HCT116 (cell line): ENCODE measurements at regions not wholly inside any gene's neighbourhood (a gene's known extent, or its start where the extent isn't known, plus 50 kb on each side); places are given as distances from the start of the nearest gene placed in this dataset.

Experiments
- ATAC-seq: fragments of 200-7000 bp; cut with Tn5 transposase; 2 replicates; pipeline ENCODE4 v1.9.1; 2020; ENCODE audit warnings: mild to moderate bottlenecking, moderate library complexity
- BruUV-seq: library from RNA; stranded (reverse); fragments of 400-500 nt; replicated peaks from 2 replicates; lab custom pipeline; 2021; lab: Mats Ljungman, UMichigan
- CTCF ChIA-PET: fragments of 300-600 bp; sonication (Branson Sonifier 250); formaldehyde crosslinking; loops from one replicate; lab custom pipeline; 2021; ENCODE audit warnings: antibody characterized with exemption; lab: Charles Lee
- POLR2A ChIA-PET: fragments of 300-600, 350-600 bp; sonication (Branson Sonifier 250); formaldehyde crosslinking; loops from one replicate; lab custom pipeline; 2021; ENCODE audit warnings: antibody characterized with exemption; lab: Charles Lee
- RAD21 ChIA-PET, 2 experiments: fragments of 300-600 bp; sonication (Branson Sonifier 250); formaldehyde crosslinking; loops; one replicate each; lab custom pipeline; 2023; ENCODE audit warnings: low total read pairs in 2 of 2; ENCODE audit not compliant: uncharacterized antibody in 2 of 2, unreplicated experiment in 2 of 2, low non-redundant PET in 1 of 2; lab: Charles Lee
- DNase-seq: peaks from one replicate; pipeline ENCODE4 v3.0.0-alpha.2; 2010; ENCODE audit warnings: low read depth, low spot score
- H2AFZ ChIP-seq: fragments of 200-600 bp; shearing (Covaris generic), sonication (generic); 2 replicates; pipeline ENCODE4 v1.6.1; 2017; ENCODE audit warnings: low read depth, mixed run types, mixed read lengths, antibody characterized with exemption, low read length; ENCODE audit not compliant: poor library complexity, severe bottlenecking
- H3K27ac ChIP-seq: 2 replicates; pipeline ENCODE4 v1.5.1; 2012; ENCODE audit warnings: low read depth, low read length
- H3K27me3 ChIP-seq: fragments of 200-600 bp; sonication (generic); 2 replicates; pipeline ENCODE4 v1.6.1; 2016; ENCODE audit warnings: mixed run types, low read length, mixed read lengths; ENCODE audit not compliant: insufficient read depth
- H3K36me3 ChIP-seq, 2 experiments: fragments of 200-500 bp in 1 of 2; fragments of 200-600 bp in 1 of 2; sonication (Bioruptor generic) in 1 of 2; sonication (generic) in 1 of 2; 2 replicates each; pipeline versions ENCODE4 v1.5.1 to v1.6.1; 2014 to 2016; ENCODE audit warnings: low read length in 2 of 2, inconsistent platforms in 1 of 2, mixed read lengths in 1 of 2, mixed run types in 1 of 2; ENCODE audit not compliant: insufficient read depth in 2 of 2, control insufficient read depth in 1 of 2
- H3K4me1 ChIP-seq, 2 experiments: fragments of 200-600 bp in 1 of 2; sonication (generic) in 1 of 2; 2 replicates each; pipeline versions ENCODE4 v1.5.1 to v1.6.1; 2012 to 2017; ENCODE audit warnings: low read length in 2 of 2, inconsistent platforms in 1 of 2, mild to moderate bottlenecking in 1 of 2, mixed read lengths in 1 of 2, mixed run types in 1 of 2, moderate library complexity in 1 of 2; ENCODE audit not compliant: insufficient read depth in 2 of 2, control insufficient read depth in 1 of 2
- H3K4me2 ChIP-seq: fragments of 200-600 bp; sonication (generic); 2 replicates; pipeline ENCODE4 v1.6.1; 2017; ENCODE audit warnings: mixed run types, low read length, mixed read lengths
- H3K4me3 ChIP-seq, 2 experiments: fragments of 200-600 bp in 1 of 2; sonication (generic) in 1 of 2; replicated peaks in 1 of 2; 2 replicates each; pipeline ENCODE4 v1.5.1; 2011 to 2016; ENCODE audit warnings: low read length in 2 of 2, control low read depth in 1 of 2, low read depth in 1 of 2, mild to moderate bottlenecking in 1 of 2, mixed read lengths in 1 of 2, mixed run types in 1 of 2
- H3K79me2 ChIP-seq: fragments of 200-600 bp; sonication (generic); 2 replicates; pipeline ENCODE4 v1.6.1; 2017; ENCODE audit warnings: mild to moderate bottlenecking, mixed run types, low read length, moderate library complexity, mixed read lengths; ENCODE audit not compliant: insufficient read depth
- H3K9ac ChIP-seq: fragments of 200-600 bp; sonication (generic); 2 replicates; pipeline ENCODE4 v1.6.1; 2016; ENCODE audit warnings: low read length, mixed read lengths
- H3K9me2 ChIP-seq: fragments of 200-600 bp; sonication (generic), shearing (Covaris generic); 2 replicates; pipeline ENCODE4 v1.6.1; 2017; ENCODE audit warnings: mixed run types, mild to moderate bottlenecking, moderate library complexity; ENCODE audit not compliant: insufficient read depth
- H3K9me3 ChIP-seq, 2 experiments: fragments of 200-500 bp in 1 of 2; fragments of 200-600 bp in 1 of 2; sonication (Bioruptor generic) in 1 of 2; sonication (generic) in 1 of 2; 2 replicates each; pipeline ENCODE4 v1.6.1; 2014 to 2017; ENCODE audit warnings: low read length in 2 of 2, mixed read lengths in 2 of 2, inconsistent platforms in 1 of 2, low read depth in 1 of 2, mild to moderate bottlenecking in 1 of 2, mixed run types in 1 of 2, moderate library complexity in 1 of 2; ENCODE audit not compliant: control insufficient read depth in 1 of 2, insufficient read depth in 1 of 2
- H4K20me1 ChIP-seq: fragments of 200-600 bp; sonication (generic), shearing (Covaris generic); 2 replicates; pipeline ENCODE4 v1.6.1; 2017; ENCODE audit warnings: mixed run types, mild to moderate bottlenecking, moderate library complexity; ENCODE audit not compliant: insufficient read depth
- CEBPB ChIP-seq: IDR thresholded peaks from 2 replicates; pipeline ENCODE4 v1.6.1; 2012; ENCODE audit warnings: low read depth
- EGR1 ChIP-seq: IDR thresholded peaks from 2 replicates; pipeline ENCODE4 v1.6.1; 2012; ENCODE audit warnings: low read depth
- EZH2phosphoT487 ChIP-seq: fragments of 200-600 bp; IDR thresholded peaks from 2 replicates; pipeline ENCODE4 v1.6.1; 2018; ENCODE audit warnings: antibody characterized with exemption, borderline replicate concordance
- FOSL1 ChIP-seq: IDR thresholded peaks from 2 replicates; pipeline ENCODE4 v1.6.1; 2012; ENCODE audit warnings: low read depth
- JUND ChIP-seq: IDR thresholded peaks from 2 replicates; pipeline ENCODE4 v1.6.1; 2012
- POLR2A ChIP-seq: IDR thresholded peaks from 2 replicates; pipeline ENCODE4 v1.7.0; 2011; ENCODE audit warnings: borderline replicate concordance; ENCODE audit not compliant: insufficient read depth, insufficient read length; ENCODE audit errors: extremely low read depth
- POLR2AphosphoS5 ChIP-seq: IDR thresholded peaks from 2 replicates; pipeline ENCODE4 v1.6.1; 2011; ENCODE audit warnings: mild to moderate bottlenecking, low read depth, low read length, moderate library complexity
- RAD21 ChIP-seq: IDR thresholded peaks from 2 replicates; pipeline ENCODE4 v1.6.1; 2012; ENCODE audit warnings: low read depth, mild to moderate bottlenecking
- SIN3A ChIP-seq: IDR thresholded peaks from 2 replicates; pipeline ENCODE4 v1.6.1; 2012; ENCODE audit warnings: low read depth
- SP1 ChIP-seq: IDR thresholded peaks from 2 replicates; pipeline ENCODE4 v1.6.1; 2012; ENCODE audit warnings: low read depth
- SRF ChIP-seq: IDR thresholded peaks from 2 replicates; pipeline ENCODE4 v1.6.1; 2012; ENCODE audit warnings: low read depth
- YY1 ChIP-seq: IDR thresholded peaks from 2 replicates; pipeline ENCODE4 v1.6.1; 2011; ENCODE audit warnings: low read length, low read depth, moderate library complexity, mild to moderate bottlenecking; ENCODE audit not compliant: insufficient replicate concordance; ENCODE audit errors: extremely low read depth
- ZFX ChIP-seq: fragments of 450-650 bp; IDR thresholded peaks from 2 replicates; pipeline ENCODE4 v1.6.1; 2017
- ZNF274 ChIP-seq: fragments of 200-500 bp; sonication (Bioruptor generic); IDR thresholded peaks from 2 replicates; pipeline ENCODE4 v1.6.1; 2014; ENCODE audit warnings: mild to moderate bottlenecking, low read depth, low read length, inconsistent platforms
- intact Hi-C: fragments of 100-400 bp; cut with micrococcal nuclease; formaldehyde crosslinking; loops from 2 replicates; pipeline ENCODE4 v1.10.0; 2022
- TF ChIP-seq, protein P1 (sequence below): IDR thresholded peaks from 2 replicates; pipeline ENCODE4 v1.6.1; 2012
- TF ChIP-seq, protein P2 (sequence below), 3 experiments: fragments of 200-600 bp in 1 of 3; sonication (generic) in 1 of 3; IDR thresholded peaks in 2 of 3; conservative IDR thresholded peaks in 1 of 3; 2 replicates each; pipeline ENCODE4 v1.5.1; 2012 to 2017; ENCODE audit warnings: low read depth in 2 of 3, low read length in 2 of 3, antibody characterized with exemption in 1 of 3, borderline replicate concordance in 1 of 3, control low read depth in 1 of 3, mild to moderate bottlenecking in 1 of 3, mixed read lengths in 1 of 3, mixed run types in 1 of 3, moderate library complexity in 1 of 3; ENCODE audit not compliant: insufficient read depth in 1 of 3
- TF ChIP-seq, protein P3 (sequence below): IDR thresholded peaks from 2 replicates; pipeline ENCODE4 v1.6.1; 2011; ENCODE audit warnings: mild to moderate bottlenecking, low read length, moderate library complexity; ENCODE audit not compliant: insufficient replicate concordance; ENCODE audit errors: extremely low read depth
- TF ChIP-seq, protein P4 (sequence below): IDR thresholded peaks from 2 replicates; pipeline ENCODE4 v1.6.1; 2012

DNA sequence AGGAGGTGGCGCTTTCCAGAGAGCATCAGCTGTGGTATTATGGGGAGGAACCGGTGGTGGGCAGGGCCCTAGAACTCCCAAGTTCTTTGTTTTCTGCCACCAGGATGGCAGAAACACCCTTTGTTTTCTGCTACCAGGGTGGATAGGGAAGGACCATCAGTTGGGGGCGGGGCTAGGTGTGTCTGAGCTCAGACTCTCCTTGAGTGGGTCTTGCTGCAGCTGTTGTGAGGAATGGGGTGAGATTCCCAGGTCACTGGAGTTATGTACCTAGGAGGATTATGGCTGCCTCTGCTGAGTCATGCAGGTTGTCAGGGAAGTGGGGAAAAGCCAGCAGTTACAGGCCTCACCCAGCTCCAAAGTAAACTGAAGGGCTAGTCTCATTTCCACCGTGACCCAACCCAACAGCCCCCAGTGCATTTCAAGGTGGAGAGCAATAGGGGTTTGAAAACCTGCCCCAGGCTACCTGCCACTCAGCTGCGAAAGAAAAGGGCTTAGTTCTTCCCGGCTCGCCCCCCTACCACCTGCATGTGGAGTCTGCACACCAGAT is 167.8 kb upstream of the FAM241A start:
- Histone ChIP-seq H3K79me2 (no peaks in the 10 kb centered on the region), H4K20me1 (no peaks in the 10 kb centered on the region), H3K27me3 (no peaks in the 10 kb centered on the region), H3K4me1 (no peaks in the 10 kb centered on the region; a peak in 1 of 4 replicates), H3K9me2 (no peaks in the 10 kb centered on the region), H3K9ac (no peak overlapping the region), H3K27ac (no peak overlapping the region), H3K4me3 (no peak overlapping the region), H3K36me3 (no peaks in the 10 kb centered on the region), H3K9me3 (no peaks in the 10 kb centered on the region), H2AFZ (peak overlapping the region; percentile 22), H3K4me2 (no peak overlapping the region)
- intact Hi-C loops, result no loop called here
- no peak for ATAC-seq
- RAD21 ChIA-PET, result no interaction called here
- no TSS peak for BruUV-seq
- CTCF ChIA-PET, result no interaction called here
- no peak for TF ChIP-seq JUND
- no peak for TF ChIP-seq EGR1
- TF ChIP-seq SIN3A, result no peak
- no peak for TF ChIP-seq RAD21
- TF ChIP-seq, protein P1, sequence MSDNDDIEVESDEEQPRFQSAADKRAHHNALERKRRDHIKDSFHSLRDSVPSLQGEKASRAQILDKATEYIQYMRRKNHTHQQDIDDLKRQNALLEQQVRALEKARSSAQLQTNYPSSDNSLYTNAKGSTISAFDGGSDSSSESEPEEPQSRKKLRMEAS, result no peak
- TF ChIP-seq, protein P2, sequence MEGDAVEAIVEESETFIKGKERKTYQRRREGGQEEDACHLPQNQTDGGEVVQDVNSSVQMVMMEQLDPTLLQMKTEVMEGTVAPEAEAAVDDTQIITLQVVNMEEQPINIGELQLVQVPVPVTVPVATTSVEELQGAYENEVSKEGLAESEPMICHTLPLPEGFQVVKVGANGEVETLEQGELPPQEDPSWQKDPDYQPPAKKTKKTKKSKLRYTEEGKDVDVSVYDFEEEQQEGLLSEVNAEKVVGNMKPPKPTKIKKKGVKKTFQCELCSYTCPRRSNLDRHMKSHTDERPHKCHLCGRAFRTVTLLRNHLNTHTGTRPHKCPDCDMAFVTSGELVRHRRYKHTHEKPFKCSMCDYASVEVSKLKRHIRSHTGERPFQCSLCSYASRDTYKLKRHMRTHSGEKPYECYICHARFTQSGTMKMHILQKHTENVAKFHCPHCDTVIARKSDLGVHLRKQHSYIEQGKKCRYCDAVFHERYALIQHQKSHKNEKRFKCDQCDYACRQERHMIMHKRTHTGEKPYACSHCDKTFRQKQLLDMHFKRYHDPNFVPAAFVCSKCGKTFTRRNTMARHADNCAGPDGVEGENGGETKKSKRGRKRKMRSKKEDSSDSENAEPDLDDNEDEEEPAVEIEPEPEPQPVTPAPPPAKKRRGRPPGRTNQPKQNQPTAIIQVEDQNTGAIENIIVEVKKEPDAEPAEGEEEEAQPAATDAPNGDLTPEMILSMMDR (IDR thresholded peaks at IDR 0.05 in 2 of 3, conservative IDR thresholded peaks at IDR 0.05 in 1 of 3; ENCODE audit: borderline replicate concordance in 1 of 3, insufficient read depth in 1 of 3, low read depth in 2 of 3, low read length in 2 of 3), result no peak
- TF ChIP-seq, protein P3, sequence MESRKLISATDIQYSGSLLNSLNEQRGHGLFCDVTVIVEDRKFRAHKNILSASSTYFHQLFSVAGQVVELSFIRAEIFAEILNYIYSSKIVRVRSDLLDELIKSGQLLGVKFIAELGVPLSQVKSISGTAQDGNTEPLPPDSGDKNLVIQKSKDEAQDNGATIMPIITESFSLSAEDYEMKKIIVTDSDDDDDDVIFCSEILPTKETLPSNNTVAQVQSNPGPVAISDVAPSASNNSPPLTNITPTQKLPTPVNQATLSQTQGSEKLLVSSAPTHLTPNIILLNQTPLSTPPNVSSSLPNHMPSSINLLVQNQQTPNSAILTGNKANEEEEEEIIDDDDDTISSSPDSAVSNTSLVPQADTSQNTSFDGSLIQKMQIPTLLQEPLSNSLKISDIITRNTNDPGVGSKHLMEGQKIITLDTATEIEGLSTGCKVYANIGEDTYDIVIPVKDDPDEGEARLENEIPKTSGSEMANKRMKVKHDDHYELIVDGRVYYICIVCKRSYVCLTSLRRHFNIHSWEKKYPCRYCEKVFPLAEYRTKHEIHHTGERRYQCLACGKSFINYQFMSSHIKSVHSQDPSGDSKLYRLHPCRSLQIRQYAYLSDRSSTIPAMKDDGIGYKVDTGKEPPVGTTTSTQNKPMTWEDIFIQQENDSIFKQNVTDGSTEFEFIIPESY, result no peak
- no peak for TF ChIP-seq CEBPB
- TF ChIP-seq EZH2phosphoT487, result no peak
- no peak for TF ChIP-seq SP1
- no peak for TF ChIP-seq ZNF274
- TF ChIP-seq POLR2A, result no peak
- no peak for TF ChIP-seq YY1
- TF ChIP-seq FOSL1, result no peak
- no peak for TF ChIP-seq ZFX
- no peak for TF ChIP-seq POLR2AphosphoS5
- TF ChIP-seq, protein P4, sequence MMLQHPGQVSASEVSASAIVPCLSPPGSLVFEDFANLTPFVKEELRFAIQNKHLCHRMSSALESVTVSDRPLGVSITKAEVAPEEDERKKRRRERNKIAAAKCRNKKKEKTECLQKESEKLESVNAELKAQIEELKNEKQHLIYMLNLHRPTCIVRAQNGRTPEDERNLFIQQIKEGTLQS, result no peak
- TF ChIP-seq SRF, result no peak
- POLR2A ChIA-PET, result no interaction called here
- no peak for DNase-seq
